ENCODE measurements at regions not wholly inside any gene's neighbourhood (a gene's known extent, or its start where the extent isn't known, plus 50 kb on each side); places are given as distances from the start of the nearest gene placed in this dataset.
"Not testable (repeated sequence)": the region's sequence is repeated elsewhere in the genome, so short reads cannot be mapped to it uniquely, and the experiment has no call there.

GRCh38 chr18:1774261-1774660, 797.0 kb downstream of the METTL4 start:
- DNase-seq (ENCODE audit: low read depth in 4 of 4, low spot score in 3 of 4): no peak

GRCh38 chr18:1777843-1778242, 793.5 kb downstream of the METTL4 start:
- DNase-seq (ENCODE audit: low read depth in 4 of 4, low spot score in 3 of 4): no peak

- DNase-seq (ENCODE audit: low read depth in 4 of 4, low spot score in 3 of 4): no peak
These were observed 792.7 kb downstream of the METTL4 start for GRCh38 chr18:1778496-1779178.

- DNase-seq (ENCODE audit: low read depth in 4 of 4, low spot score in 3 of 4): no peak
These were observed 791.7 kb downstream of the METTL4 start for GRCh38 chr18:1779587-1779986.

- DNase-seq (ENCODE audit: low read depth in 4 of 4, low spot score in 3 of 4): no peak
These were observed 787.2 kb downstream of the METTL4 start for GRCh38 chr18:1784113-1784512.

GRCh38 chr18:1785980-1786379, 785.3 kb downstream of the METTL4 start:
- DNase-seq (ENCODE audit: low read depth in 4 of 4, low spot score in 3 of 4): not testable (repeated sequence)

GRCh38 chr18:1796636-1797035, 774.7 kb downstream of the METTL4 start:
- DNase-seq (ENCODE audit: low read depth in 4 of 4, low spot score in 3 of 4): no peak

- no peak for DNase-seq (ENCODE audit: low read depth in 4 of 4, low spot score in 3 of 4)
These were observed 774.1 kb downstream of the METTL4 start for GRCh38 chr18:1797235-1797634.

- no peak for DNase-seq (ENCODE audit: low read depth in 4 of 4, low spot score in 3 of 4)
These were observed 765.8 kb downstream of the METTL4 start for GRCh38 chr18:1805521-1805920.

- DNase-seq (ENCODE audit: low read depth in 4 of 4, low spot score in 3 of 4): no peak
These were observed 764.3 kb downstream of the METTL4 start for GRCh38 chr18:1806884-1807615.

- no peak for DNase-seq (ENCODE audit: low read depth in 4 of 4, low spot score in 3 of 4)
These were observed 760.0 kb downstream of the METTL4 start for GRCh38 chr18:1811282-1811681.

- no peak for DNase-seq (ENCODE audit: low read depth in 4 of 4, low spot score in 3 of 4)
These were observed 746.0 kb downstream of the METTL4 start for GRCh38 chr18:1825296-1825695.

- DNase-seq (ENCODE audit: low read depth in 4 of 4, low spot score in 3 of 4): no peak
These were observed 730.4 kb downstream of the METTL4 start for GRCh38 chr18:1840878-1841277.

GRCh38 chr18:1846640-1847039, 724.7 kb downstream of the METTL4 start:
- no peak for DNase-seq (ENCODE audit: low read depth in 4 of 4, low spot score in 3 of 4)

GRCh38 chr18:1848716-1849115, 722.6 kb downstream of the METTL4 start:
- DNase-seq (ENCODE audit: low read depth in 4 of 4, low spot score in 3 of 4): no peak

GRCh38 chr18:1849386-1849785, 721.9 kb downstream of the METTL4 start:
- no peak for DNase-seq (ENCODE audit: low read depth in 4 of 4, low spot score in 3 of 4)

GRCh38 chr18:1857281-1857680, 714.0 kb downstream of the METTL4 start:
- DNase-seq (ENCODE audit: low read depth in 4 of 4, low spot score in 3 of 4): not testable (repeated sequence)

- DNase-seq (ENCODE audit: low read depth in 4 of 4, low spot score in 3 of 4): no peak
These were observed 709.8 kb downstream of the METTL4 start for GRCh38 chr18:1861473-1861872.

GRCh38 chr18:1865869-1866268, 705.4 kb downstream of the METTL4 start:
- no peak for DNase-seq (ENCODE audit: low read depth in 4 of 4, low spot score in 3 of 4)

GRCh38 chr18:1872274-1872673, 699.0 kb downstream of the METTL4 start:
- no peak for DNase-seq (ENCODE audit: low read depth in 4 of 4, low spot score in 3 of 4)

- DNase-seq (ENCODE audit: low read depth in 4 of 4, low spot score in 3 of 4): no peak
These were observed 696.1 kb downstream of the METTL4 start for GRCh38 chr18:1875219-1875618.

GRCh38 chr18:1884623-1885022, 686.7 kb downstream of the METTL4 start:
- no peak for DNase-seq (ENCODE audit: low read depth in 4 of 4, low spot score in 3 of 4)
